NCI-H82 treated with DMSO at 0.1 percent for 48 hours (cell line): ENCODE measurements at regions not wholly inside any gene's neighbourhood (a gene's known extent, or its start where the extent isn't known, plus 50 kb on each side); places are given as distances from the start of the nearest gene placed in this dataset.

Experiments used
- DNase-seq: peaks from one replicate; lab custom pipeline; 2025; ENCODE audit not compliant: unreplicated experiment; lab: John Stamatoyannopoulos, UW

- DNase-seq, result no peak
These were observed 86.5 kb upstream of the CST7 start for GRCh38 chr20:24862606-24863005.

GRCh38 chr20:24863356-24863755, 85.7 kb upstream of the CST7 start:
- DNase-seq, result no peak

- no peak for DNase-seq
These were observed 83.1 kb upstream of the CST7 start for GRCh38 chr20:24866008-24866407.

- DNase-seq, result no peak
These were observed 82.3 kb upstream of the CST7 start for GRCh38 chr20:24866742-24867141.

GRCh38 chr20:24867556-24867955, 81.5 kb upstream of the CST7 start:
- no peak for DNase-seq

- no peak for DNase-seq
These were observed 80.6 kb upstream of the CST7 start for GRCh38 chr20:24868396-24868927.

GRCh38 chr20:24868959-24869358, 80.1 kb upstream of the CST7 start:
- DNase-seq, result no peak

GRCh38 chr20:24870057-24870456, 79.0 kb upstream of the CST7 start:
- no peak for DNase-seq

GRCh38 chr20:24870881-24871280, 78.2 kb upstream of the CST7 start:
- no peak for DNase-seq

GRCh38 chr20:24871480-24872213, 77.4 kb upstream of the CST7 start:
- no peak for DNase-seq

GRCh38 chr20:24872291-24873024, 76.6 kb upstream of the CST7 start:
- DNase-seq, result peak; percentile 79

- no peak for DNase-seq
These were observed 75.9 kb upstream of the CST7 start for GRCh38 chr20:24873025-24873620.

- no peak for DNase-seq
These were observed 74.0 kb upstream of the CST7 start for GRCh38 chr20:24875078-24875477.

- DNase-seq, result no peak
These were observed 71.4 kb upstream of the CST7 start for GRCh38 chr20:24877652-24878051.

GRCh38 chr20:24878657-24879056, 70.4 kb upstream of the CST7 start:
- DNase-seq, result no peak

GRCh38 chr20:24879875-24880274, 69.2 kb upstream of the CST7 start:
- DNase-seq, result no peak

- no peak for DNase-seq
These were observed 68.7 kb upstream of the CST7 start for GRCh38 chr20:24880356-24880755.

GRCh38 chr20:24890286-24890685, 58.8 kb upstream of the CST7 start:
- DNase-seq, result no peak

GRCh38 chr20:24891546-24892393, 57.3 kb upstream of the CST7 start:
- peak; percentile 37 for DNase-seq

GRCh38 chr20:24892522-24892921, 56.5 kb upstream of the CST7 start:
- no peak for DNase-seq

GRCh38 chr20:24892931-24893330, 56.1 kb upstream of the CST7 start:
- DNase-seq, result no peak
